ENCODE measurements at regions not wholly inside any gene's neighbourhood (a gene's known extent, or its start where the extent isn't known, plus 50 kb on each side); places are given as distances from the start of the nearest gene placed in this dataset.

GRCh38 chr3:36013425-36013824 is 366.9 kb upstream of the STAC start:
- H3K4me3 Mint-ChIP-seq (ENCODE audit: unreplicated experiment), result no peak overlapping the region
- no peaks in the 10 kb centered on the region for H3K9me3 Mint-ChIP-seq (ENCODE audit: unreplicated experiment)
- Histone ChIP-seq H3K9me3 (no peaks in the 10 kb centered on the region), H3K36me3 (ENCODE audit: control insufficient read depth, insufficient read depth, low read length) (no peaks in the 10 kb centered on the region), H3K4me1 (no peaks in the 10 kb centered on the region), H3K4me3 (ENCODE audit: low read depth, low read length) (no peak overlapping the region), H3K27me3 (replicated peaks; ENCODE audit: control insufficient read depth, insufficient read depth, low read length) (no peaks in the 10 kb centered on the region)
- TF ChIP-seq, protein P1, sequence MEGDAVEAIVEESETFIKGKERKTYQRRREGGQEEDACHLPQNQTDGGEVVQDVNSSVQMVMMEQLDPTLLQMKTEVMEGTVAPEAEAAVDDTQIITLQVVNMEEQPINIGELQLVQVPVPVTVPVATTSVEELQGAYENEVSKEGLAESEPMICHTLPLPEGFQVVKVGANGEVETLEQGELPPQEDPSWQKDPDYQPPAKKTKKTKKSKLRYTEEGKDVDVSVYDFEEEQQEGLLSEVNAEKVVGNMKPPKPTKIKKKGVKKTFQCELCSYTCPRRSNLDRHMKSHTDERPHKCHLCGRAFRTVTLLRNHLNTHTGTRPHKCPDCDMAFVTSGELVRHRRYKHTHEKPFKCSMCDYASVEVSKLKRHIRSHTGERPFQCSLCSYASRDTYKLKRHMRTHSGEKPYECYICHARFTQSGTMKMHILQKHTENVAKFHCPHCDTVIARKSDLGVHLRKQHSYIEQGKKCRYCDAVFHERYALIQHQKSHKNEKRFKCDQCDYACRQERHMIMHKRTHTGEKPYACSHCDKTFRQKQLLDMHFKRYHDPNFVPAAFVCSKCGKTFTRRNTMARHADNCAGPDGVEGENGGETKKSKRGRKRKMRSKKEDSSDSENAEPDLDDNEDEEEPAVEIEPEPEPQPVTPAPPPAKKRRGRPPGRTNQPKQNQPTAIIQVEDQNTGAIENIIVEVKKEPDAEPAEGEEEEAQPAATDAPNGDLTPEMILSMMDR (IDR thresholded peaks at IDR 0.05; ENCODE audit: insufficient read depth in 1 of 2, low read depth in 1 of 2, low read length in 1 of 2, severe bottlenecking in 1 of 2, unreplicated experiment in 1 of 2), result no peak
- POLR2A ChIA-PET, result no interaction called here
- CTCF ChIA-PET, result no interaction called here
- no peaks in the 10 kb centered on the region for H3K36me3 Mint-ChIP-seq (ENCODE audit: insufficient read depth, unreplicated experiment)
- no peak overlapping the region for H3K27ac Mint-ChIP-seq (ENCODE audit: unreplicated experiment)
- no TSS peak for BruUV-seq (replicated peaks)
- no peaks in the 10 kb centered on the region for H3K4me1 Mint-ChIP-seq (ENCODE audit: low read depth, unreplicated experiment)
- intact Hi-C loops (cut with micrococcal nuclease; ENCODE audit: unreplicated experiment), result no loop called here
- no peak for DNase-seq
- H3K27me3 Mint-ChIP-seq (ENCODE audit: insufficient read depth, unreplicated experiment), result no peaks in the 10 kb centered on the region

- CTCF ChIA-PET, result no interaction called here
- H3K4me3 Mint-ChIP-seq (ENCODE audit: unreplicated experiment), result no peak overlapping the region
- POLR2A ChIA-PET, result no interaction called here
Measured at GRCh38 chr3:36025232-36025631, 355.1 kb upstream of the STAC start.

GRCh38 chr3:36032180-36033047 is 347.9 kb upstream of the STAC start:
- POLR2A ChIA-PET, result no interaction called here
- Mint-ChIP-seq H3K9me3 (ENCODE audit: unreplicated experiment) (no peaks in the 10 kb centered on the region), H3K36me3 (ENCODE audit: insufficient read depth, unreplicated experiment) (no peaks in the 10 kb centered on the region), H3K4me1 (ENCODE audit: low read depth, unreplicated experiment) (no peaks in the 10 kb centered on the region), H3K27me3 (ENCODE audit: insufficient read depth, unreplicated experiment) (peaks cover 3% of the 10 kb centered on the region), H3K4me3 (ENCODE audit: unreplicated experiment) (no peak overlapping the region), H3K27ac (ENCODE audit: unreplicated experiment) (no peak overlapping the region)
- H3K36me3 ChIP-seq (ENCODE audit: control insufficient read depth, insufficient read depth, low read length), result no peaks in the 10 kb centered on the region
- no peak overlapping the region for H3K4me3 ChIP-seq (ENCODE audit: low read depth, low read length)
- intact Hi-C loops (cut with micrococcal nuclease; ENCODE audit: unreplicated experiment), result no loop called here
- no peaks in the 10 kb centered on the region for H3K4me1 ChIP-seq
- no TSS peak for BruUV-seq (replicated peaks)
- H3K9me3 ChIP-seq, result no peaks in the 10 kb centered on the region; the same call in 1 of the 2 replicates
- no peak for DNase-seq
- no peaks in the 10 kb centered on the region for H3K27me3 ChIP-seq (replicated peaks; ENCODE audit: control insufficient read depth, insufficient read depth, low read length)
- TF ChIP-seq, protein P1 (IDR thresholded peaks at IDR 0.05; ENCODE audit: insufficient read depth in 1 of 2, low read depth in 1 of 2, low read length in 1 of 2, severe bottlenecking in 1 of 2, unreplicated experiment in 1 of 2), result no peak
- CTCF ChIA-PET, result no interaction called here

More at GRCh38 chr3:36025232-36025631, 355.1 kb upstream of the STAC start:
- H3K4me3 ChIP-seq (ENCODE audit: low read depth, low read length), result no peak overlapping the region
- H3K4me1 Mint-ChIP-seq (ENCODE audit: low read depth, unreplicated experiment), result no peaks in the 10 kb centered on the region
- H3K27me3 Mint-ChIP-seq (ENCODE audit: insufficient read depth, unreplicated experiment), result no peaks in the 10 kb centered on the region
- H3K27me3 ChIP-seq (replicated peaks; ENCODE audit: control insufficient read depth, insufficient read depth, low read length), result no peaks in the 10 kb centered on the region
- H3K9me3 Mint-ChIP-seq (ENCODE audit: unreplicated experiment), result no peaks in the 10 kb centered on the region
- no peaks in the 10 kb centered on the region; the same call in 1 of the 2 replicates for H3K9me3 ChIP-seq
- no TSS peak for BruUV-seq (replicated peaks)
- H3K4me1 ChIP-seq, result no peaks in the 10 kb centered on the region
- intact Hi-C loops (cut with micrococcal nuclease; ENCODE audit: unreplicated experiment), result no loop called here
- no peaks in the 10 kb centered on the region for H3K36me3 Mint-ChIP-seq (ENCODE audit: insufficient read depth, unreplicated experiment)
- DNase-seq, result no peak
- TF ChIP-seq, protein P1 (IDR thresholded peaks at IDR 0.05; ENCODE audit: insufficient read depth in 1 of 2, low read depth in 1 of 2, low read length in 1 of 2, severe bottlenecking in 1 of 2, unreplicated experiment in 1 of 2), result no peak
- H3K27ac Mint-ChIP-seq (ENCODE audit: unreplicated experiment), result no peak overlapping the region
- H3K36me3 ChIP-seq (ENCODE audit: control insufficient read depth, insufficient read depth, low read length), result no peaks in the 10 kb centered on the region

Measured in Caco-2 (cell line).